Smooth muscle cell (in vitro differentiated cells): ENCODE measurements at regions not wholly inside any gene's neighbourhood (a gene's known extent, or its start where the extent isn't known, plus 50 kb on each side); places are given as distances from the start of the nearest gene placed in this dataset.
A peak's percentile ranks its signal among the peaks of the same experiment; 100 is the strongest.

ENCODE experiments used
- DNase-seq: peaks from one replicate; lab custom pipeline; 2025; ENCODE audit not compliant: unreplicated experiment; lab: John Stamatoyannopoulos, UW
- H2AFZ ChIP-seq: fragments of 200-600 bp; sonication (generic); 2 replicates; pipeline ENCODE4 v1.6.0; 2016; ENCODE audit warnings: antibody characterized with exemption, low read depth, mild to moderate bottlenecking
- H3F3A ChIP-seq: fragments of 200-600 bp; sonication (generic); 2 replicates; pipeline ENCODE4 v1.6.0; 2017; ENCODE audit warnings: antibody characterized with exemption, low read depth
- H3K27ac ChIP-seq: fragments of 200-600 bp; sonication (generic); 2 replicates; pipeline ENCODE4 v1.5.1; 2016; ENCODE audit warnings: low read depth, mild to moderate bottlenecking
- H3K27me3 ChIP-seq: fragments of 200-600 bp; sonication (generic); 2 replicates; pipeline ENCODE4 v1.6.1; 2016; ENCODE audit warnings: low read depth, mild to moderate bottlenecking
- H3K36me3 ChIP-seq: fragments of 200-600 bp; sonication (generic); 2 replicates; pipeline ENCODE4 v1.5.1; 2016; ENCODE audit warnings: low read depth
- H3K4me1 ChIP-seq: fragments of 200-600 bp; sonication (generic); 2 replicates; pipeline ENCODE4 v1.5.1; 2016; ENCODE audit warnings: low read depth
- H3K4me2 ChIP-seq: fragments of 200-600 bp; sonication (generic); 2 replicates; pipeline ENCODE4 v1.6.0; 2016; ENCODE audit warnings: mild to moderate bottlenecking
- H3K4me3 ChIP-seq: fragments of 200-600 bp; sonication (generic); 2 replicates; pipeline ENCODE4 v1.5.1; 2016; ENCODE audit warnings: mild to moderate bottlenecking
- H3K79me2 ChIP-seq: fragments of 200-600 bp; sonication (generic); 2 replicates; pipeline ENCODE4 v1.6.0; 2016; ENCODE audit warnings: low read depth, mild to moderate bottlenecking
- H3K9ac ChIP-seq: fragments of 200-600 bp; sonication (generic); 2 replicates; pipeline ENCODE4 v1.6.0; 2016; ENCODE audit warnings: low read depth
- H3K9me3 ChIP-seq: fragments of 200-600 bp; sonication (generic); replicated peaks from 2 replicates; pipeline ENCODE4 v1.5.1; 2016; ENCODE audit warnings: low read depth
- H4K20me1 ChIP-seq: fragments of 200-600 bp; sonication (generic); 2 replicates; pipeline ENCODE4 v1.6.0; 2016; ENCODE audit warnings: low read depth
- CTCF ChIP-seq: fragments of 200-600 bp; sonication (generic); IDR thresholded peaks from 2 replicates; pipeline ENCODE4 v1.5.1; 2017; ENCODE audit warnings: borderline replicate concordance, mild to moderate bottlenecking, antibody characterized with exemption; ENCODE audit not compliant: insufficient read depth, poor library complexity, severe bottlenecking
- WGBS: methylation state at CpG from one replicate; pipeline ENCODE4 v1.1.7; 2016; ENCODE audit warnings: low lambda C conversion rate; 5-methylcytosine and 5-hydroxymethylcytosine counted together

GRCh38 chr4:180197471-180197870 lies 2045.7 kb upstream of the TENM3 start:
- H3F3A ChIP-seq = no peaks in the 10 kb centered on the region
- 8% methylated on average over 6 of the region's 6 CpGs for WGBS

GRCh38 chr4:180203349-180203748 lies 2039.9 kb upstream of the TENM3 start:
- Histone ChIP-seq H3K79me2 (no peaks in the 10 kb centered on the region), H3K4me2 (no peak overlapping the region), H3K27ac (no peak overlapping the region), H3K4me1 (no peaks in the 10 kb centered on the region), H2AFZ (no peak overlapping the region), H3F3A (no peaks in the 10 kb centered on the region), H3K9ac (no peak overlapping the region), H4K20me1 (no peaks in the 10 kb centered on the region), H3K4me3 (no peak overlapping the region), H3K27me3 (no peaks in the 10 kb centered on the region), H3K36me3 (no peaks in the 10 kb centered on the region), H3K9me3 (no peaks in the 10 kb centered on the region)
- no peak for DNase-seq
- WGBS = 59% methylated on average over 3 of the region's 3 CpGs
- TF ChIP-seq CTCF = no peak

More at GRCh38 chr4:180197471-180197870, 2045.7 kb upstream of the TENM3 start:
- no peak for TF ChIP-seq CTCF
- Histone ChIP-seq H3K4me1 (no peaks in the 10 kb centered on the region), H3K9ac (no peak overlapping the region), H3K4me3 (no peak overlapping the region), H4K20me1 (no peaks in the 10 kb centered on the region), H3K79me2 (no peaks in the 10 kb centered on the region), H3K4me2 (peak overlapping the region; percentile 21), H3K9me3 (no peaks in the 10 kb centered on the region), H3K27me3 (no peaks in the 10 kb centered on the region), H3K36me3 (no peaks in the 10 kb centered on the region), H2AFZ (peak overlapping the region; percentile 23), H3K27ac (no peak overlapping the region)
- DNase-seq = no peak

- no peak for TF ChIP-seq CTCF
- H3K36me3 ChIP-seq = no peaks in the 10 kb centered on the region
- no peaks in the 10 kb centered on the region for H3K27me3 ChIP-seq
- 90% methylated on average over 4 of the region's 4 CpGs for WGBS
- H3K4me3 ChIP-seq = no peak overlapping the region
- H3K4me2 ChIP-seq = no peak overlapping the region
- no peaks in the 10 kb centered on the region for H4K20me1 ChIP-seq
- H3K27ac ChIP-seq = no peak overlapping the region
- no peaks in the 10 kb centered on the region for H3F3A ChIP-seq
- no peak for DNase-seq
- H3K79me2 ChIP-seq = no peaks in the 10 kb centered on the region
- H3K9ac ChIP-seq = no peak overlapping the region
- H3K4me1 ChIP-seq = no peaks in the 10 kb centered on the region
- H3K9me3 ChIP-seq = no peaks in the 10 kb centered on the region
- no peak overlapping the region for H2AFZ ChIP-seq
Measured at GRCh38 chr4:180205276-180205675, 2037.9 kb upstream of the TENM3 start.

- DNase-seq = no peak
- Histone ChIP-seq H3K4me1 (no peaks in the 10 kb centered on the region), H3K9ac (no peak overlapping the region), H3K79me2 (no peaks in the 10 kb centered on the region), H3K27ac (no peak overlapping the region), H3K36me3 (no peaks in the 10 kb centered on the region), H3K27me3 (no peaks in the 10 kb centered on the region), H3K4me3 (no peak overlapping the region), H3K9me3 (no peaks in the 10 kb centered on the region), H2AFZ (peak overlapping the region; percentile 42), H3F3A (no peaks in the 10 kb centered on the region), H3K4me2 (no peak overlapping the region), H4K20me1 (no peaks in the 10 kb centered on the region)
- TF ChIP-seq CTCF = no peak
- WGBS = 92% methylated on average over 1 of the region's 1 CpG
Measured at GRCh38 chr4:180207921-180208320, 2035.3 kb upstream of the TENM3 start.
